CD4-positive, alpha-beta T cell treated with Interleukin-15 for 1 hour (primary cell): ENCODE measurements at regions not wholly inside any gene's neighbourhood (a gene's known extent, or its start where the extent isn't known, plus 50 kb on each side); places are given as distances from the start of the nearest gene placed in this dataset.
"Not testable (repeated sequence)": the region's sequence is repeated elsewhere in the genome, so short reads cannot be mapped to it uniquely, and the experiment has no call there.

Source experiments
- DNase-seq: peaks from one replicate; pipeline ENCODE4 v3.0.0-alpha.2; 2020

- DNase-seq, result not testable (repeated sequence)
These were observed 2777.4 kb upstream of the TPTE start for GRCh38 chr21:7743940-7744339.

DNA sequence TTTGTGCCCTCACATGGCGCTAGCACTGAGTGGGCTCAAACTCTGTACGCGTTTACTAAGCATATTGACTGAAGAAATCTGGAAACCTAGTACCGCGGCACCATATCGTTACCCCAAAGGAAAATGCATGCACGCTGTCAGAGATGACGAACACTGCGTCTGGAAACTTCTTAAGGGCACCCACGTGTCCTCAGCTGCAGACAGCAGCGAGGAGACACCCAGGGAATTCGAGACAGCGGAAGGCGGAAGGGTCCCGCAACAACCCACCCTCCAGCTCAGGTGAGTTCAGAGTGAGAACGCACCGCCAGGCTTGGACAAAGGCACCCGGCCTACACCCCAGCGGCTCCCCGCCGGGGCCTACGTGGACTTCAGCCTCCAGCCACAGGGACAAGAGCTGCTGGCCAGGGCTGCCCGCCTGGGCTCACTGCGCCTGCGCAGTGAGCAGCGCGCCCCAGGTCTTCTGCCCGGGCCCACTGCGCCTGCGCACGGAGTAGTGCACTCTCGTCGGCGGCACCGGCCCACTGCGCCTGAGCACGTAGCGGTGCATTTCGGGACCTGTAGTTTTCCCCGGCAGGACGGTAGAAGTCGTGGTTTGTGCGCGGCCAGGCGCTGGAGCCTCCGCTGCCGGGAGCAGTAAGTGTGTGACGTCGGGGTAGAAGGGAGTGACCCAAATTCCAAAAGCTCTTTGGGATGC is 2776.8 kb upstream of the TPTE start:
- DNase-seq, result not testable (repeated sequence)

GRCh38 chr21:7745100-7745450 is 2776.3 kb upstream of the TPTE start:
- not testable (repeated sequence) for DNase-seq

- not testable (repeated sequence) for DNase-seq
These were observed 2773.4 kb upstream of the TPTE start for GRCh38 chr21:7747964-7748363.

- DNase-seq, result not testable (repeated sequence)
These were observed 2768.8 kb upstream of the TPTE start for GRCh38 chr21:7752611-7753010.

DNA sequence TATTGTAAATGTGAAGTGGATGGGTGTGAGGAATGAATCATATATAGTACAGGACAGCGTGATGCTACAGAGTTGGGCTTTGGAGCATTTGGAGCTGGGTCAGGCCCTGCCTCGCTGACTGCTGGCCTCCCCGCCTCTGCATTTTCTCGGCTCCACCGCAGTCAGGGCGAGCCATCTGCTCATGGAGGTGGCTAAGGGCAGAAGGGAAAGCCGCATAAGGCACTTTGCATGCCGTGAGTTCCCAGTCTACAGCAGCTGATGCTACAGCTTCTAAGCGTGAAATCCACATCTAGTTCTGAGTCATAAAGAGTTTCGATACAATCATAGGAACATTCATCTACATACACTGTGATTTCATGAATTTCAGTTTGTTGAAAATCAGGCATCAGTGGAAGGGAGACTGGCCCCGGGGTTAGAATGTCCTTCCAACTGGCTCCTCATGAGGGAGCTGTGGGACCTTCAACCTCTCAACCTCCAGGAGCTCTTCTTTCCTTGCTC is 2768.0 kb upstream of the TPTE start:
- not testable (repeated sequence) for DNase-seq

DNA sequence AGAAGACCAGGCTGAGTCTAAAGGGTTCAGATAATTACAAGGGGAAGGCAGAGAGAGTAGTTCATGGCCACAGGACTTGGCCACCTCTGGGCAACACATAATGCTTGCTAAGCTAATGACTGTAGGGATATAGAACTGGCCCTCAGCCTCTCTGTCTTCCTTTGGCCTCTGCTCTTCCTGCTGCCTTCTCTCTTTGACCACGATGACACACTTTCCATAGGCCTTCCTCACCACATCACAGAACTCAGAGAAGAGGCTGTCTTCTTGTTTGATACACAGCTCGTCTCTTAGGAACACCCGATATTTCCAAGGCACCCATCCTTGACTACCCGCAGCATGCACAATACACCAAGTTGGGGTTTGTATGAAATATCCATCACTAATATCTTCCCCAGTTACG is 2751.4 kb upstream of the TPTE start:
- not testable (repeated sequence) for DNase-seq

DNA sequence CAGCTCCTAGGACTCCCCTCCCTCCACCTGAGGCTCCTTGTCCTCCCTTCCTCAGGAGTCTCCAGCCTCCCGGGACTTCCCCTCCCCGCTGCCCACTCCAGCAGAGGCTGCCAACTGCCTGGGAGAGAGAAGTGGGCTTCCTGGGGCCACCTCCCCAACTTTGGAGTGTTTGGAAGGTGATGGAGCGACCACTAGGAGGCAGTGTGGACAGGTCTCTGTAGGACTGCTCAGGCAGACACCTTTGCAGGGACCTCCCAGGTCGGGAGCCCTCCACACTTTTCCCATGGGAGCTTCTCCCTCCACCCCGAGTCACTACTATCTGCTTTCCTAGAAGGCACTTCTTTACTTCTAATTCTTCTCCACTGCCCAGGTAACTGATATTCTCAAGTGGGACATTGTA is 2747.2 kb upstream of the TPTE start:
- not testable (repeated sequence) for DNase-seq

DNA sequence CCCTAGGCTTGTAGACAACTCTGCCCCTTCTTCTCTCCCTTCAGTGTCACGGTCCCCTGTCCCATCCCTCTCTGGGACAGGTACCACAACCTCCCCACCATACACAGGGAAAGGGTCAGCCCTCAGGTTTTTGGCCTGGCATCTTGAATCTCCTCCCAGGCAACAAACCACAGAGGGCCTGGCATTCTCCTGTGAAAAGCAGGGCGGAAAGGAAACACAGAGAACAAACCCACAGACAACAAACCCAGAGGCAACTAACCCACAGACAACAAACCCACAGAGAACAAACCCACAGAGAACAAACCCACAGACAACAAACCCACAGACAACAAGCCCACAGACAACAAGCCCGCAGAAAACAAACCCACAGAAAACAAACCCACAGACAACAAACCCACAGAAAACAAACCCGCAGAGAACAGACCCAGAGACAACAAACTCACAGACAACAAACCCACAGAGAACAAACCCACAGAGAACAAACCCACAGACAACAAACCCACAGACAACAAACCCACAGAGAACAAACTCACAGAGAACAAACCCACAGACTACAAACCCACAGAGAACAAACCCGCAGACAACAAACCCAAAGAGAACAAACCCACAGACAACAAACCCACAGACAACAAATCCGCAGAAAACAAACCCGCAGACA is 2745.9 kb upstream of the TPTE start:
- DNase-seq, result peak; percentile 21

DNA sequence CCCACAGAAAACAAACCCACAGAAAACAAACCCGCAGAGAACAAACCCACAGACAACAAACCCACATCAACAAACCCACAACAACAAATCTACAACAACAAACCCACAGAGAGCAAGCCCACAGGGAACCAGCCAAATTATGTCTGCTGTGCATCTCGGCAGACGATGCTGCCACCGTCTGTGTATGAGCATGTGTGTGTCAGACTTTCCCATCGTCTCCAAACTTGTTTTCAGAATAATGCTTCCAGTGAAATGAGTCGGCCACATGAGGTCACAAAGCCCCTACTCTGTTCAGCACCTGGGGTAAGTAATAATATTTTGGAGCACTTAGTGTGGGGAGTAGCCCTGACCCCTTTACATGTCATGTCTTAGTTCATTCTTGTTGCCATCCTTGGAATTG is 2745.3 kb upstream of the TPTE start:
- not testable (repeated sequence) for DNase-seq

DNA sequence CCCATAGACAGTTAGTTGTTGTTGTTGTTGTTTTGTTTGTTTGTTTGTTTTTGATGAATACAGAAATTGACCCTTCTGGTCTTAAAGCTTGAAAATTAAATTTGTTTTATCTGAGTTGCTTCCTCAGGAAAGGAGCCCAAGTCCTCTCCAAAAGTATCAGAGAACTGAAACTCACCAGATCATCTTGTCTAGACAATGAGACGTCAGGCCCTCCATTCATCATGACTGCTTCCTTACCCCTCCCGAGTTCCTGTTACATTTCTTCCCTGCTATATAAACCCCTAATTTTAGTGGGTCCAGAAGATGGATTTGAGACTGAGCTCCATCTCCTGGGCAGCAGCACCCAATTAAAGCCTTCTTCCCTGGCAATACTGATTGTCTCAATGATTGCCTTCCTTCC is 2744.8 kb upstream of the TPTE start:
- not testable (repeated sequence) for DNase-seq

DNA sequence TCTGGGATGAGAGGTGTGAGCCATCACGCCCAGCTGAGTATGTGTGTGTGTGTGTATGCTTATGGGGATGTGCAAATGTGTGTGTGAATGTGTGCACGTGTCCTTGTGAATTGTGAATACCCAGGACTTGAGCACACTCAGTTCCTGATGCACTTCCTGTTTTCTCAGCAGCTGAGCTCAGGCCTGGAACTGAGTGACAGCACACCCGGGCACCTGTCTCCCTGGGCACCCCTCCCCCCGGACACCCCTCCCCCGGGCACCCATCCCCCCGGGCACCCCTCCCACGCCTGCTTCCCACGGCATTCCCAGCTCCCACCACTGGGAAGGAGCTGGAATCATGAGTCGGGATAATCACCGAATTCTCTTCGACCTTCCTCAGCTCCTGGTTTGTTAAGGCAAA is 2744.1 kb upstream of the TPTE start:
- DNase-seq, result not testable (repeated sequence)

DNA sequence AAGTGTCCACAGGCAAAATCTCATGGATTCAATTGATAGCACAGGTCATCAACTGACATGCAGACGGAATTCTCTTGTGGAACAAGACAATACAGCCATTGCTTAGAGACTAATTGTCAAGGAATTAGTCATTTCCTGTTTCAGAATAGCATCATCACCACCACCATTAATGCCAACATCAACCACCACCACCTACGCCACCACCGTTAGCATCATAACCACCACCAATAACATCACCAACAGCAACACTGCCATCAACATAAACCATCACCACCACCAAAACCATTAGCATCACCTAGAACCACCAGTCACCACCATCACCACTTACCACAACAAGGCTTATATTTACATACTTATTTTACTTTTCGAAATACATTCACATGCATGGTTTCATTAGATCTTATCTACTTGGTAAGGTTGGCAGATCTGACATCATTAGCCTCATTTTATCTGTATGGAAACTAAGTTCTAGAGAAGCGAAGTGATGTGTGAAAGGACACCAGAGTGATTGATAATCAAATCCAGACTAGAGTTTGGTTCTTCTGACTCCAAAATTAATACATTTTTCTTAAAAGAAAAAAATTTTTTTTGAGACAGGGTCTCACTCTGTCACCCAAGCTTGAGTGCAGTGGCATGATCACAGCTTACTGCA is 2733.8 kb upstream of the TPTE start:
- not testable (repeated sequence) for DNase-seq

DNA sequence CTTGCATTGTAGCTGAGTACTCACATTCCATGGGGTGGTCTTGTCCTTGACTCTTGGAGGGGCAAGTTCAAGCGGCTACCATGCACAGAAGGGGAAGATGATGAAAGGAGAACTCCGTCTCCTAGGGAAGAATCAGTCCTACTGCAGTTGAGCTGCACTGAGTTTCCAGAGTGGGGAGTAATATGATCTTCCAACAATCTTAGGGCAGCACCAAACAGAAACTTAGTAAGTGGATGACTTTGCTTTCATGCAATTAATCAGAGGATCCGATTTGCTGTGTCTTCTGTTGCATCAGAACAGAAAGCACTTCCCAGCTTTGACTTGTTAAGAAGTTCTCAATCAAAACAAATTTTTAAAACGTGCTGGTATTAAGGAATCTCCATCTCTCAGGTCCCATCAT is 2727.6 kb upstream of the TPTE start:
- not testable (repeated sequence) for DNase-seq

DNA sequence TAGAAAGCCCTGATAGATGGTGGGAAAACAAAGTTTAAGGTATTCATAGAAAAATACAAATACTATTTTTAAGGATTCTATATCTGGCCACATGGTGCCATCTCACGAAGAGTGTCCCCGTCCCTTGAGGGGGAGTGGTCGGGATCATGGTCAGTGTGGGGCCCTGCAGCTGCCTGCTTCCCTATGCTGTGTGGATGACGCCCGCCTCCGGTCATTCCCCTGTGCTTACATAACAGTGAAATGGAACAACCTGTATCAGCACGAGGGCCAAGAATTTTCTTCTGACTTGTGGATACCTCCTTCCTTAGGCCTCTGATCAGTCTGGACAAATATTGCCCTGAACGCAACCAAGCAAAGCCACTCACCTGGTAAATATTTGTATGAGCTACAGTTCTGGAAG is 2724.1 kb upstream of the TPTE start:
- not testable (repeated sequence) for DNase-seq

- not testable (repeated sequence) for DNase-seq
These were observed 2722.9 kb upstream of the TPTE start for GRCh38 chr21:7798446-7798845.

DNA sequence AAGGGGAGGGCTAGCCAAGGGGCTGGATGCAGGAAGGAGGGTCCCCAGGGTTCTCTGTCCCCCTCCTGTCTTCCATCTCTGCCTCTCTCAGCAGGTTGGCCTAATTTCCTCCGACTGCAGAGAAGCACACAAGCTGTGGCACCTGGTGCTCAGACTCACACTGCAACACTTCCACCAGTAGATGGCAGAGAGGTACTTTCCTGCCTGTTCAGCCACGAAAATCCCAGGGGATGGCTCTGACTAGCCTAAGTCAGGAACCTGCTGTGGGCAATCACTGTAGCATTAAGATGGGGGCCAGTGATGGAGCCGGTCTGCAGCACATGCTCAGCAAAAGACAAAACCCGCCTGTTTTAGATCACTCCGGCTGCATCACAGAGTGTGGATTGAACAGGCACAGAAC is 2721.7 kb upstream of the TPTE start:
- not testable (repeated sequence) for DNase-seq

- not testable (repeated sequence) for DNase-seq
These were observed 2707.9 kb upstream of the TPTE start for GRCh38 chr21:7813475-7813874.

- DNase-seq, result not testable (repeated sequence)
These were observed 2704.4 kb upstream of the TPTE start for GRCh38 chr21:7817013-7817412.

DNA sequence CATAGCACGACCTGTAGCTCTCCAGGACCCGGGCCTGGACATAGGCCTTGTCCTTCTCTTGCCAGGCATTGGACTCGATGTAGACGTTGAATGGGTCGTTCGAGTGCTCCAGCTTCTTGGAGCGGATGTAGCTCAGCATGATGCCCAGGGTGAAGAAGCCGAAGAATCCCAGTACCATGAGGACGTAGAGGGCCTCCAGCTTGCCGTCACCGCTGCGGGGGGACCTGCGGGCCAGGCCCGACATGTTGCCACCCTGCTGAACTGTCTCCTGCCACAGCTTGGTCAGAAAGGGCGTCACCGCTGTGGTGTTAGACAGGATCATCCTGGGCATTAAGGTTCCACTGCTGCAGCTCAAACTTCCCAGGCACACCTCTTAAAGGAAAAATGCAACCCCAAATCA is 2702.1 kb upstream of the TPTE start:
- not testable (repeated sequence) for DNase-seq

DNA sequence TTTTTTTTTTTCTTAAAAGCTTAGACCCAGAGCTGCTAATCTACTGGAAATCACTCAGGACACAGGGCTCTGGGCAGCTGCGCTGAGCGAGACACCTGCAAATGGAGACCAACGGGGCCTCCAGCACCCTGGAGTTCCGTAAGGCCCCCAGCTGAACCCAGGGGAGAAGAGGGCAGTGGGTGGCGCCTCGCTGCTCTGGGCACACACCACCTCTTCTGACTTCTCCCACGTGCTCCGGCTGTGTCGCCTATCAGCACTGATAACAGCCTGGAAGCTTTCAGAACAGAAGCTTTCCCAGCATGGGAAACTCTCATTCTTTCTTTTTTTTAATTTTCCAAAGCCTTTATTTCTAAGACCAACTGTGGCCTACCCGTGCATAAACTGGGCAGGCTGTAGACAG is 2695.8 kb upstream of the TPTE start:
- not testable (repeated sequence) for DNase-seq

- not testable (repeated sequence) for DNase-seq
These were observed 2695.2 kb upstream of the TPTE start for GRCh38 chr21:7826174-7826573.

- DNase-seq, result not testable (repeated sequence)
These were observed 2693.1 kb upstream of the TPTE start for GRCh38 chr21:7828260-7828659.

DNA sequence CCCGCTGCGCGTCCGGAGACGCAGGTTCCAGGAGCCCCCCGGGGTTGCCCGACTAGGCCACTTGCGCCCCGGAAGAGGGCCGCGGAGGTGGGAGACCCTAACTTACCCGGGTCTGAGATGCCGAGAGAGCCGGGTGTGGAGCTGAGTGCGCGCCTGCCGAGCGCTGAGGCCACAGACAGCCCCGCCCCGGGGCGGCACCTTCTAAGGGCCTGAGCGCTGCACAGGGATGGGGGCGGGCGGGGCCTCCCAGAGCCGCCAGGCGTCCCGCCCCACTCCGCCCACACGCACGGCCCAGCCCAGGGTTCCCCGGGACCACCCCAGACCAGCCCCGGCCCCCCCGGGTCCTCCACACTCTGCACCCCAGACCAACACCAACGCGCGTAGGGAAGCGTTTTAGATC is 2692.0 kb upstream of the TPTE start:
- DNase-seq, result not testable (repeated sequence)
